Fibroblast of skin of left quadriceps (primary cell): ENCODE measurements at regions not wholly inside any gene's neighbourhood (a gene's known extent, or its start where the extent isn't known, plus 50 kb on each side); places are given as distances from the start of the nearest gene placed in this dataset.
A peak's percentile ranks its signal among the peaks of the same experiment; 100 is the strongest.

ENCODE experiments used
- DNase-seq, 2 experiments: peaks; one replicate each; pipeline ENCODE4 v3.0.0-alpha.2; 2013; ENCODE audit warnings: low read depth in 2 of 2

DNA sequence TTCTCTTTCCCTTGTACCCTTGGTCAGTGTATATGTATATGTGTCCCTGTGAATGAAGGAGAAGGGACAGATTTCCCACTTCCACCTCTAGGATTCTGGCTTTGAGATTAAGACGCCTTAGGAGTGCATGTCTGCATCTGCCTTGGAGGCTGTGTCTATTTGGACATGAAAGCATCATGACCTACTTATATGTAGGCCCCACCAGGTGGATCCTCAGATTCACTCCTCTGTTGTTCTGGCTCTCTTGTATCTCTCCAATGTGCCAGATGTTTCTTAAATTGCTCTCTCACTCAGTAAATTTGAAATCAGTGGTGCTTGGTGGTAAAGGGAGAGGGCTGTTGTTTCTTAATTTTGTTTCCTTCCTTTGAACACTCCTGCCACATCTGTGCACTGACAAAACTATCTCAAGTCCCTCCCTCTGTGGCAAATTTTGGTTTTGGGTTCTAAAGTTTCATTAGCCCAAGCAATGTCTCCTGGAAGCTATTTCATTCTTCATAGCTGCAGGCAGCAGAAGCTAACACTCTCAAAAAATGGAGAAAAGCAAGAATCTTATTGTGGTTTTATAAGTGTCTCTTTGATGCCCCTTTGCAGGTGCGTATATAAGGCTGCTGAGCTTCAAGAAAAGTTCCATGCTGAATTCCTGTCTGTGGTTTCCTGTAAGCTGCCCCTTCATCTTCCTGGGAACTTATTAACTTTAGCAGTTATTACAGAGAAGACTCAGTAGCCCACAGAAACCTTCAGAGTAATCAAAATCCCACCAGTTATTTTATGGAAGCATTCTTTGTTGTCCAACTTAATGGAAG, 179.7 kb upstream of the SETBP1 start:
- no peak for DNase-seq

- no peak for DNase-seq
Measured at GRCh38 chr18:44502221-44502620, 178.5 kb upstream of the SETBP1 start.

DNA sequence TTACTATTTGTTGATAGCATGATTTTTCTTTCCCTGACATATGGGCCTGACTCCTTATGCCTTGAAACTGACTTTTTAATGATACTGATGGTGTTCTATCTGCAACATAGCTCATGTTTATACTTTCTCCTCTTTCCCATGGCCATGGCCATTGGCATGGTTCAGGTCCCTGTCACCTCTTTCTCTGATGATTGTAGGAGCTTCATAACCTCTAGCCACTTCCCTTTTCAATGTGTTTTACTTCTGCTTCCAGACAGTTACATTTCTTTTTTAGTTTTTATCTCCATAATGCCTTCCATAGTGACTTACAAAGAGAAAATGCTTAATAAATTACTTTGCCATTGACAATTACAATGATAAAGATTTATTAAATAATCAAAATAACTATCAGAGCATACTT, 177.9 kb upstream of the SETBP1 start:
- DNase-seq: no peak

DNA sequence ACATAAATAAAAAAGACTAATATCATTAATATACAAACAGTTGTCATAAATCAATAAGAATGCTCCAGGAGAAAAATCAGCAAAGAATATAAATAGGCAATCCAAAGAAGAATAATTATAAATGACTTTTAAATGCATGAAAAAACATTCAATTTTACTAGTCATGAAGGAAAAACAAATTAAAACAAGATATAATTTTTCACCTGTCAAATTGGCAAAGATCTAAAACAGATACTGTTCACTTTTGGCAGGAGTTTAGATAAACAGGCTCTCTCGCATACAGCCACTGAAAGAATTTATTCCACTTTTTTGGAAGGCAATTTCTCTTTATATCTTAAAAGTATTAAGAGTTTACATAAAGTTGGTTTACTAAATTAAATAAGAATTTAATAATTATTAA, 176.8 kb upstream of the SETBP1 start:
- no peak for DNase-seq

DNA sequence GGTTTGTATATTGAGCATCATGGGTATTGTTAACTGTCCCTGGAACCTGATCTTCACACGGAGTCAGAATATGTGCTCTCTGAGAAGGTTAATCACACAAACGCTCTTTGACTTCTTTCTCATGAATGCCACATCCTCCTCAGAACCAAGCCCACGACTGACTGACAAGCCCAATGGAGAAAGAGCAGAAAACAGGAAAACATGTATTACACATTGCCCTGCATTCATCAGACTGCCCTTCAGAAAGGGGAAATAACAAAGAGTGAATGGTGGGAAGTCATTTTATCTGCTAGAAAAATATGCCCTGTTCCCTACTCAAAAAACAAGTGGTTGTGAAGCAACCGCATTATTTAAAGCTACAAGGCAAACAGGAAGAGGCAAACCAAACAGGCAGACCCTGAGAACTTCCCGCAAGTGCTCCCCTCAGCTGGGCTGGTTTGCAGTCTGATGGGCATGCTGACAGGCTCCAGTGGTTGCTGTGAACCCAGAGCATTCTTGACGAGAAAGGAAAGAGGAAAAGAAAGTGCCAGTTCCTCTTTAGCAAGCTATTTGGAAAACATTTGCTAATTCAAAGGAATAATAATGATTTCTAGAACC, 172.9 kb upstream of the SETBP1 start:
- DNase-seq: no peak

GRCh38 chr18:44508474-44508873, 172.2 kb upstream of the SETBP1 start:
- no peak for DNase-seq

DNA sequence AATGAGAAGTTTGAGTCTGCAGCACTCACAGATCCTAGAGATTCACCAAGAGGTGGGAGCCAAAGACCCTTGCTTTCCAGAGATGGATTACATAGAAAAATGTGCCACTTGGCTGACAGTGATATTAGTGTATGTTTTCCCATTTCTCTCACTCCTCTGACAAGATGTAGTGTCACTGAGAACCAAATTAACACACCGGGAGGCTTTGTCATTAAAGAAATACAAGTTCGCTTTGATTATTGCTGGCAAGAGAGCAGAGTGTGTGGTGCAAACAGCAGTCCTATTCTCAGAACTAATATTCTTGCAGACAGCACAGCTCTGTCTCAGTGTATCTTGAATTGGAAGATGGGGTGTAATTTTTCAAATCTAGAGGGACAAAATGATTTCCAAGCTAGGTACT, 171.6 kb upstream of the SETBP1 start:
- DNase-seq: no peak

DNA sequence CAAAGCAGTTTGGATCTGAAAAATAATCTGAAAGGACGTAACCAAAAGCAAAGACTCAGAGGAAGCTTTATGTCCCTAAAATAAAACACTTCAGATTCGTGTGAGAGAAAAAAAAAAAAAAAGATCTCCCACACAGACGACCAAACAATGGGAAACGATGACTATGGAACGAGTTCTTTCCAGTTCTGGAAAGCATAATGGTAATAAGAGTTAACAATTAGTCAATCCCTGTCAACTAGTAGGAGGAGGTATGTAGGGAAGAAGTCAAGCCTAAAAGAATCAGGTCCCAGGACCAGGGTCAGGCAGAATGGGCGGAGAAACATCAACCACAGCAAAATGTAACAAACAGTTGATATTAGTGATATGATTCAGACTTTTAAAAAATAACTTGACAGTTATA, 170.3 kb upstream of the SETBP1 start:
- no peak for DNase-seq

- DNase-seq: no peak
Measured at GRCh38 chr18:44513233-44513632, 167.5 kb upstream of the SETBP1 start.

- peak in 1 of 2 experiments; percentile 22 for DNase-seq
Measured at GRCh38 chr18:44514106-44514505, 166.6 kb upstream of the SETBP1 start.

GRCh38 chr18:44514766-44515165, 165.9 kb upstream of the SETBP1 start:
- DNase-seq: no peak

- DNase-seq: no peak
Measured at GRCh38 chr18:44516450-44516849, 164.2 kb upstream of the SETBP1 start.

DNA sequence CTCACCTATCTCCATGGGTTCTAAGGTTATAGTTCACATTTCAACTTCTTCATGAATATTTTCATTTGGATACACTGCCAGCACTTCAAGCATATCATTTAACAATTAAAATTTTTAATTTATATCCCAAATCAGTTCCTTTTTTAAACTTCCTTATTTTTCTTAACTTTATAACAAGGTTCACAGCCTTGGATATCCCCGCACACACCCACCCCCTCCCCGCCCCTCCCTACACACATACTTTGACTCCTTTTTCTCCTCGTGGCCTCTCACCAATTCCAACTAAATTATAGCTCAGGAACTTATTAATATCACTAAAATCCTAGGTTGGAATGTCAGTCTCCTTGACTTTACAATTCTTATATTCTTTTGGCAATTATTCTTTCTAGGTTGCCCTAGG, 163.6 kb upstream of the SETBP1 start:
- DNase-seq: no peak

DNA sequence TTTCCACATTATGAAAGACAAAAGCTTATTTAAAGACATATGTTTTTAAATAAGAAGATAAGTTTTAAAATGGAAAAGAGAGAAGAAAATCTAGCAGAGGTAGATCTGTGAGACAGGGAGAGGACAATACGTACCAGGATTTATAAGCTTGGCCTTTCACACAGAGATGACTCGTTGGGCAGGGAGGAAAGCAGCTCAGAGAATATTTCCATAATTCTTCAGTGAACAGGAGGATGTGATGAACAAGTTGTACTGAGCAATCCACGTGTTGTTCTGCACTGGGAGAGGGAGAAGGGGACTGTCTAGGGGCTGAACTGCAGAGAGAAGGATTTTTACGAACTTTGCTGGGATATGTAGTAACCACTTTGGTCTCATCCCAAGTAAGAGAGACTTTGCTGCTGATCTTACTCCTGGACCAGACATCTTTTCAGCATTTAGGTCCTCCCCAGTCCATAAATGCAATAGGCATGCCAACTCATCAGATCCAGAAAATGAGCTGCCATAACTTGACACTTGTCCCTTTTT, 162.5 kb upstream of the SETBP1 start:
- no peak for DNase-seq

GRCh38 chr18:44518666-44519065, 162.0 kb upstream of the SETBP1 start:
- peak; percentile 49 to 51 for DNase-seq

DNA sequence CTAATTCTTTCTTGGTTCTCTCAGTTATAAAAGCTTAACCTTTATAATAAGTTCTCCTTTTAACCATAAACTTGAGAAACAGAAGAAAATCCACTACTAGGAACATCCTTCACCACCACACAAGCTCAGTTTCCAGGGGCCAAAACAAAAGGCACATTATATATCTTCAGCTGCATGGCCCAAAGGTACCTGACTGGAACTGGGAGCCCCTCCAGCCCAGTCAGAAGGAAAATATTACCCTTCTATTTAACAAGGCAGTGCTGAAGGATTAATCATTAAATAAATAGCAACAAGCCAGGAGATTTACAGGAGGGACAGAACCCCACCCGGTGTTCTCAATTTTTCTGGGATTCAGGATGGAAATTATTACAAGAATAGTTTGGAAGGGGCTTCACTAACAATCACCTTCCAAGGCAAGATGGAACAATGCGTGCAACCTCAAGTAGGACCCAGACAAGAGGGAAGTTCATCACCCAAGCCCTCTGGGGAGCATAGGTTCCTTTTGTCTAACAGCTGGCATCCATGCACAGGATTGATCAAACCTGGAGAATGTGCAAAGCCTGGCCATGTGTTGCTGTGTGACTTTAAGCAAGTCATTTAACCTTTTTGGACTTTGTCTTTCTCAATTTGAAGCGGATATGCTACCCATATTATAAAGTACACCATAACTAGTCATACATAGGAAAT, 159.6 kb upstream of the SETBP1 start:
- DNase-seq: no peak

DNA sequence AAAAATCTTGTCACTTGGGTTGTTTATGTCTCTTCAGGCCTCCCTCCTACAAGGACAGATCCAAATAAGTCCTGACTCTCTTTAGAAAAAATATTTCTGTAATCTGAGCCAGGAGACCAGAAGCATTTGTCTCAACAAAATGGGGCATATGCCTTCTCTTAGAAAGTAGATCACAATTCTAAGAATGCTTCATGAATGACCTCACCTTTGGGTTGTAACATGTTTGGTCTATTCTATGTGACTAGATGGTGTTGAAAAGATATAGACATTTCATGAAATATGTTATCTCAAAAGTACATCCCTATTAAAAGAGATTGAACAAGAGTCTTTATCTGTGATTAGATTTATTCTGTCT, 159.0 kb upstream of the SETBP1 start:
- no peak for DNase-seq

- no peak for DNase-seq
Measured at GRCh38 chr18:44526705-44527415, 153.8 kb upstream of the SETBP1 start.

DNA sequence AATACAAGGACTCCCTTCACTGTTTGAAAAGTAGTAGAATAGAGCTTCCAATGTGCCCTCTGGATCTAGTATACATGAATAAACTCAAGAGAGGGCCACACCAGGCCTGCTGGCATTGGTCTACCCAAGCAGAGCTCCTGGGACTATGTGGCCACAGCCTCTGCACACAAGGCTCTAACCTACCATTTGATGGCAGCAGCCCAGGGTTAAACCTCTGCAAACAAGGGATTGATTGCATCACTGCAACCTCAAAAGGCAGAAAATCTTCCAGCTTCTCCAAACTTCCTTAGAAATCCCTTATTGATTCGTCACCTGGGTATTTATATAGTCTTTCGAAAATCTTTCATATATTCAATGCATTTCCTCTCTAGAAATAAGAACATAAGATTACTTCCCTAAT, 147.6 kb upstream of the SETBP1 start:
- DNase-seq: no peak

- DNase-seq: peak; percentile 69 to 76
Measured at GRCh38 chr18:44536046-44536445, 144.6 kb upstream of the SETBP1 start.

- no peak for DNase-seq
Measured at GRCh38 chr18:44536619-44537018, 144.1 kb upstream of the SETBP1 start.

DNA sequence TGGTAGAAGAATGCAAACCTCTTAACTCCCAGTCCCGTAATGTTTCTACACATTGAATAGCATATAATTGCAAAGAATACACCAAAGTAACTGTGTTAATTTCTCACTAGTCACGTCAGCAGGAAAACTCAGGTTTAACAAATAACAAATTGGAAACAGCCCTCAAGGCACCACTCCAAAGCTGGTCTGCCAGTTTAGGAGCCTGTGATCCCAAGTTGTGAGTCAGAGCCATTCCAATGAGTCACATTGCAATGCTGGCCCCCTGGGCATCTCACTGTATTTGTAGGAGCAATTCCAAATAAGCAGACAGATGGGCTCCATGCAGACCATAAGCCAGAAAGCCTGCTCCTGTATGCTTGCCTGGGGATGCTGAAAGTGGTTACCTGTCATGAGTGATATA, 143.2 kb upstream of the SETBP1 start:
- DNase-seq: peak; percentile 92 to 93
